Left cardiac atrium (tissue), 4 donors: ENCODE measurements at regions not wholly inside any gene's neighbourhood (a gene's known extent, or its start where the extent isn't known, plus 50 kb on each side); places are given as distances from the start of the nearest gene placed in this dataset.

Source experiments
- ATAC-seq, 2 donors: fragments of 200-7000 bp; cut with Tn5 transposase; one replicate each; pipeline ENCODE4 v1.9.1; 2020; ENCODE audit warnings: mild to moderate bottlenecking in 2 of 2, moderate library complexity in 2 of 2
- DNase-seq: peaks from one replicate; pipeline ENCODE4 v3.0.0-alpha.2; 2020
- intact Hi-C, 2 donors: fragments of 100-400 bp; cut with DNase I; formaldehyde crosslinking; loops; one replicate each; pipeline versions ENCODE4 v1.14.1 to v1.15.1; 2022 to 2023
- donor health status: DM: no; HTN: yes; CAD: no.
- donor health status: DM: no; HTN: yes; CAD: no; lungs with severe emphysema.
- donor health status: DM: yes; HTN: yes; CAD: no.
- donor health status: Dilated cardiomyopathy.

GRCh38 chr4:129490516-129490915 is 394.6 kb downstream of the C4orf33 start:
- DNase-seq (no peak), ATAC-seq (no peak)
- intact Hi-C loops, result no loop called here

GRCh38 chr4:129498626-129499025 is 402.7 kb downstream of the C4orf33 start:
- intact Hi-C loops, result no loop called here
- no peak for ATAC-seq
- no peak for DNase-seq

GRCh38 chr4:129514852-129515251 is 418.9 kb downstream of the C4orf33 start:
- ATAC-seq, result no peak
- no peak for DNase-seq
- intact Hi-C loops, result no loop called here

GRCh38 chr4:129515356-129515755 is 419.4 kb downstream of the C4orf33 start:
- ATAC-seq (no peak), DNase-seq (no peak)
- intact Hi-C loops, result no loop called here

- intact Hi-C loops, result loop anchor here (2.0 to 5.0 kb wide), 2 partner anchors 114 to 115 kb away; no protein-coding TSS in a partner anchor
- ATAC-seq (no peak), DNase-seq (no peak)
These were observed 430.9 kb downstream of the C4orf33 start for GRCh38 chr4:129526812-129527211.

- intact Hi-C loops, result no loop called here
- DNase-seq (no peak), ATAC-seq (no peak)
These were observed 435.3 kb downstream of the C4orf33 start for GRCh38 chr4:129531253-129531652.

GRCh38 chr4:129532573-129532972 is 436.6 kb downstream of the C4orf33 start:
- ATAC-seq (no peak), DNase-seq (peak; percentile 16)
- intact Hi-C loops, result no loop called here

GRCh38 chr4:129543299-129543698 is 447.3 kb downstream of the C4orf33 start:
- no peak for DNase-seq
- no peak for ATAC-seq
- intact Hi-C loops, result no loop called here

- DNase-seq (peak; percentile 87), ATAC-seq (peak; percentile 91 to 97)
- intact Hi-C loops, result no loop called here
These were observed 449.8 kb downstream of the C4orf33 start for GRCh38 chr4:129545599-129546278.

- intact Hi-C loops, result no loop called here
- DNase-seq (no peak), ATAC-seq (no peak)
These were observed 450.6 kb downstream of the C4orf33 start for GRCh38 chr4:129546531-129546930.

- ATAC-seq (no peak), DNase-seq (no peak)
- intact Hi-C loops, result no loop called here
These were observed 454.4 kb downstream of the C4orf33 start for GRCh38 chr4:129550281-129550785.

- intact Hi-C loops, result no loop called here
- DNase-seq, result no peak
- ATAC-seq, result no peak
These were observed 465.3 kb downstream of the C4orf33 start for GRCh38 chr4:129561280-129561679.

- intact Hi-C loops, result no loop called here
- no peak for DNase-seq
These were observed 466.1 kb downstream of the C4orf33 start for GRCh38 chr4:129561886-129562671.

GRCh38 chr4:129565214-129565613 is 469.3 kb downstream of the C4orf33 start:
- ATAC-seq (no peak), DNase-seq (no peak)
- intact Hi-C loops, result no loop called here

More at GRCh38 chr4:129561886-129562671, 466.1 kb downstream of the C4orf33 start:
- ATAC-seq, result no peak

- intact Hi-C loops, result no loop called here
- no peak for ATAC-seq
- DNase-seq, result no peak
These were observed 474.4 kb downstream of the C4orf33 start for GRCh38 chr4:129570326-129570725.

- intact Hi-C loops, result no loop called here
- no peak for ATAC-seq
- no peak for DNase-seq
These were observed 482.4 kb downstream of the C4orf33 start for GRCh38 chr4:129578336-129578735.

GRCh38 chr4:129581305-129581704 is 485.4 kb downstream of the C4orf33 start:
- intact Hi-C loops, result no loop called here
- ATAC-seq (no peak), DNase-seq (no peak)

- intact Hi-C loops, result no loop called here
- ATAC-seq, result peak; percentile 62 to 91
- DNase-seq, result peak; percentile 30
These were observed 487.9 kb downstream of the C4orf33 start for GRCh38 chr4:129583868-129584267.

- DNase-seq (no peak), ATAC-seq (no peak)
- intact Hi-C loops, result no loop called here
These were observed 502.6 kb downstream of the C4orf33 start for GRCh38 chr4:129598582-129598981.

GRCh38 chr4:129600898-129601297 is 504.9 kb downstream of the C4orf33 start:
- DNase-seq (no peak), ATAC-seq (no peak)
- intact Hi-C loops, result no loop called here

- ATAC-seq (no peak), DNase-seq (no peak)
- intact Hi-C loops, result no loop called here
These were observed 506.5 kb downstream of the C4orf33 start for GRCh38 chr4:129602447-129602846.
